CD1c-positive myeloid dendritic cell (primary cell): ENCODE measurements at regions not wholly inside any gene's neighbourhood (a gene's known extent, or its start where the extent isn't known, plus 50 kb on each side); places are given as distances from the start of the nearest gene placed in this dataset.

Experiments used
- DNase-seq: peaks from one replicate; pipeline ENCODE4 v3.0.0-alpha.2; 2016; ENCODE audit errors: extremely low spot score

DNA sequence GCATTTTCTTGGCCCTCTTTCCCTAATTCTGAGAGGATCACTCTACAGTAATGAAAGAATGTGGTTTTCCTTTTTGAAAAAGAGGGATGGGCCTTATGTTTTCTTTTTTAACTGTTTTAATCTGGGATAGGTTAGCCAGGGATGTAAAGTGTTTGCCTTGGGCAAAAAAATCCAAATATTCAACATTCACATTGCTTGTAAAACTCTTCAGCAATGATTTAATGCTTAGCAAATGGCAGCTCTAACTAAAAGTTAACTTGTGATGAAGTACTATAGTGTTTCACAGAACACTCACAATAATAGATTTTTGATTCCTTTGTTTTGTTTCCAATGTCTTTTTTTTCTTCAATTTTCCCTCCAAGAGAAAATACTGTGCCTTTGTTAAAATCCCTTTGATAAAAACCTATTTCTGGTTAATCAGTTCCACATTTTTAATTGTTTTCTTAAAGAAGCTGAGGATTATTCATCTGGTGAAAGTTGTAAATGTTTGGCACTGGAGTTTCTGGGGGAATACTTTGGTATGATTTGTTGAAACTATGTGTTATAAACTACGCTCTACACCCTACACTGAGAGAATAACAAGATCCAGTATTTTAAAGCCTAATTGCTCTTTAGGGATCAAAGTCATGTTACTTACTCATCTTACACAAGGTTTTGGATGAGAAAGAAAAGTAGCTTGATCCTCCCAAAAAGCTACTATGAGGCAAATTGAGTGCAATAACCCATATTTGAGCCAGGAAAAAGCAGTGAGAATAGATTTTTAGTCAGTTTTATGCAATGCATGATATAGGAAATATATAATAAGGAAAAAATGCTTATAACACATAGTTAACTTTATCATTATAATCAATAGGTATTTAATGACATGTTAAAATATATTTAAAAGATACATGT is 335.8 kb downstream of the EPHA7 start:
- DNase-seq: no peak

DNA sequence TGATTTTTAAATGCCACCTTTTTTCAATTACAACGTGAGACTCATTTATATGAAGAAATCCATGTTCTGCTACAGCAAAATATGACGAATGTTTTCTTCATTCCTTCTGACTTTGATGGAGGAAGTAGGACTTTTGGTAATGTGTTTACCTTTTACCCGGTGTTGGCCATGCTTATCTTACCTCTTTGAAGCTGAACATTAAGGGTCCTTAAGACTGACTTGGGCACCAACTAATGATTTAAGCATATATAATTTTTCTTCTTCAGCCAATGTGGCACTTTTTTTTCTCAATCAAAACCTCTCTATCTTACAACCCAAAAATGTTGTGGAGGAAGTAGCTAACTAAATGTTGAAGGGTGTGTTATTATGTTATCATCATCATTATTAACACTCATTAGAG is 337.5 kb downstream of the EPHA7 start:
- DNase-seq: no peak

DNA sequence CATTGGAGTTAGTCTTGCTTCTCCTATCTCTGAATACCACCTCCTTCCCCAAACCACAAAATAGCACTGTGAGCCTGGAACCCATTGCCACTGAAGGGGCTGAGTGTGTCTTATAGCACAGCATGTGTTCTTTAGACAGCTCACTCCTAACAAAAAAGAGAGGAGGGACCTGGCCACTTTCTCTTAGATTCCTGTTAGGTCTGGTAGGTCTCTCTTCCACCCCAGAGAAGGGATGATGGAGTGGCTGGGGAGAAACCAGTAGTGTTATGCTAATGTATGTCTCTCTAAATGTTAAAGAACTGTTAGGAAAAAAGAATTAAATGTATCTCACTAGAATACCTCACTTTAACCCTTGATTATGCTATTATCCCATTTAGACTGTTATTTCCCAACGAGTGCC is 340.3 kb downstream of the EPHA7 start:
- DNase-seq: no peak

DNA sequence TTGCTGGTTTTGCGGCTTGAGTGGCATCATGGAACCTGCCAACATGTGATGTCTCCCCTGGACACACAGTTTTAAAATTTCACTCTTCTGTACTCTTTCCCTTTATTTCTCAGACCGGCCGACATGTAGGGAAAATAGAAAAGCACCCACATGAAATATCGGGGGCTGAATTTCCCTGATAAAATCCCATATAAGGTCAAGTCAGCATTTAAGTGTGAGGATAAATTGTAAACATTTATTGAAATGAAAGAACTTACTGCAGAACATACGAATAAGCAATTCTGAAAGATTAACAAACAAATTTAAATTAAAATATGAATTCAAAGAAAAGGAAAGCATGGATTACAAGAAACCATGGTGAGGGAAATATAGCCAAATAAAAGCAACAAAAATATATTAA is 345.5 kb downstream of the EPHA7 start:
- DNase-seq: no peak

GRCh38 chr6:93069856-93070255 is 349.5 kb downstream of the EPHA7 start:
- no peak for DNase-seq

DNA sequence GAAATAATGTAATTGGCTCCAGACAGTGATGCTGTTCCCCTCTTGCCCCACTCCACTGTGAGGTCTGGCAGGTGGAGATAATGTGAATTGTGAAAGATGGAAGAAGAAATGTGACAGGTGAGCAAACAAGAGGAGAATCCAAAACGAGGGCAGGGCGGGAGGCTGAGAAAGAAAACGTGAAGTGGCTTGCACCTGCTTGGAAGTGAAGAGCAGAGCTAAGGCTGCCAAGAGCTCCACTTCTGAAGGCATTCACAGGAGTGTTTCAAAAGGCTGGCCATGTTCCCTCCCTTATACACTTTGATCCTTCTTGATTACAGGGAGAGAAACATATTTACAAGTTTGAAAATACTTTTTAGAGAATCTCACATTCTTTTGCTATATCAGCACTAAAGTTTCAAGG is 359.4 kb downstream of the EPHA7 start:
- DNase-seq: no peak

- DNase-seq: no peak
Measured at GRCh38 chr6:93057584-93057983, 361.8 kb downstream of the EPHA7 start.

- DNase-seq: no peak
Measured at GRCh38 chr6:93048381-93048780, 371.0 kb downstream of the EPHA7 start.

- DNase-seq: no peak
Measured at GRCh38 chr6:93047033-93047432, 372.3 kb downstream of the EPHA7 start.

DNA sequence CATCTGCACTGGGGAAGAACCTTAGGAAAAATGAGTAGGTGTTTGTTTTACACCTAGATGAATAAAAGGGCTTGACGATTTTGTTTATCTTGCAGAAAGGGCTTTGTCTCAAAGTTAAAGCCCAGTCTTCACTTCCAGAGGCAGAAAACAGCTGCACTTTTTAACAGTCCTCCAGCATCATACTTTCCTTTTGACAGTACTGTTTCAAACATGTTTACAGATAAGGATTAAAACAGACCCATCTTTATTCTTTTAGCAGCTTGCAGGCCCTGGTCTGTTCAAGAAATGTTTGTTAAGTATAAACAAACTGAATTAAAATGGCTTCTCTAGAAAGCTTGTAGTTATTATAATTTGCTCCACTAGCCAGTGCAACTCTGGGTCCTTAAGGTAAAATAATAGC is 374.2 kb downstream of the EPHA7 start:
- no peak for DNase-seq

DNA sequence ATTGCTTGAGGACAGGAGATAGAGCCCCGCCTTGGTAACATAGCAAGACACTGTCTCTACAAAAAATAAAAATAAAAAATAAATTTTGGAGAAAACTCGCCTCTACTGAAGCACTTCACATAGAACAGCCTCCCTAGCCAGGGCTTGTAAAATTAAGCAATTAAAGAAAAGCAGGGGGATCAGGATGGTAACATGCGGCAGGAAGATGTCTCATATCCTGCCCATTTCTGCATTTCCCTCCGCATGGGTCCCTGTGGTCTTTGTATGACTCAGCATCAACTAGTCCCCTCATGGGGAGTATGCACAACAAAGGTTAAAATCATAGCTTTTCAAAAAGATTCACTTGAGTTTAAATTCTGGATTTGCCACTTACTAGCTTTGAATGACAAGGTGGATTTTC is 379.0 kb downstream of the EPHA7 start:
- no peak for DNase-seq

DNA sequence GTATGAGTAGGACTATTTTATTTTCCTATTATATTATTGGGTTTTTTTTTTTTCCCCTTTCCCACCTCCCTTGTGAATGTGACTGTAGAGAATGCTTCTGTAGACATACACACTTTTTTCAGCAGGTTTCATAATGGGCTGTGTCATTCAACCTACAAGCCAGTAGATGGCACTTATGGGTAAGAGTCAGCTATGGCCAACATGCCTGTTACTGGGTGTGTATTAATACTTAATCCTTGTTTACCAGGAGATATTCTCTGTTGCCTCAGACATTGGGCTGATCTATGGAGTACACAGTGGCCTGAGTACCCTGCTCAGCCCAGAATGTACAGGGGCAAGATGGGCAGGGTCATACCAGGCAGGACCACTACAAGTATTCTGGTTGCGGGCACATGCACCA is 382.5 kb downstream of the EPHA7 start:
- DNase-seq: no peak

- DNase-seq: no peak
Measured at GRCh38 chr6:93035756-93036155, 383.6 kb downstream of the EPHA7 start.

DNA sequence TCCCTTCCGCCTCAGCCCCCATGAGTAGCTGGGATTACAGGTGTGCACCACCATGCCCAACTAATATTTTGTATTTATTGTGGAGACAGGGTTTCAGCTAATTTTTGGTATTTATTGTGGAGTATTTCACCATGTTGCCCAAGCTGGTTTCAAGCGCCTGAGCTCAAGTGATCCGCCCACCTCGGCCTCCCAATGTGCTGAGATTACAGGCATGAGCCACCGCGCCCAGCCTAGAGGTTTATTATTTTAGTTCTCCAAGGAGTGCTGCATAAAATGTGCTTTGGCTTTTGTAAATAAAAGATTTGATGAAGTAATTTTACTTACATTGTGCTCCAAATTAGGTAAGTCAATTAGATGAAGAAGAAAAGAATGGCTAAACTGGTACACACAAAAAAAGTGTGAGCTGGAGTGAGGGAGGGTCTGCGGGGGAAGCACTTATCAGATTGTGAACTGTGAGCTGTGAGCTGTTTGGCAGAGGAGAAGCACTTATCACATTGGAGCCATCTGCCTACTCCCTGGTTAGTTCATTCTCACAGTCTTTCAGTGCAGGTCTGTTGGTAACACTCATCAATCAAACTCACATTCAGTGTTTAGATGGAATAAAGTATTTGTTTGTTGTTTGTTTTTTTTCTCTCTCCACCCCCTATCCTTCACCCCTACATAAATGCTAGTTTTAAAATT is 398.0 kb downstream of the EPHA7 start:
- no peak for DNase-seq

- no peak for DNase-seq
Measured at GRCh38 chr6:93017626-93018025, 401.7 kb downstream of the EPHA7 start.

GRCh38 chr6:93017213-93017612 is 402.1 kb downstream of the EPHA7 start:
- no peak for DNase-seq

- DNase-seq: no peak
Measured at GRCh38 chr6:93013054-93013453, 406.3 kb downstream of the EPHA7 start.

DNA sequence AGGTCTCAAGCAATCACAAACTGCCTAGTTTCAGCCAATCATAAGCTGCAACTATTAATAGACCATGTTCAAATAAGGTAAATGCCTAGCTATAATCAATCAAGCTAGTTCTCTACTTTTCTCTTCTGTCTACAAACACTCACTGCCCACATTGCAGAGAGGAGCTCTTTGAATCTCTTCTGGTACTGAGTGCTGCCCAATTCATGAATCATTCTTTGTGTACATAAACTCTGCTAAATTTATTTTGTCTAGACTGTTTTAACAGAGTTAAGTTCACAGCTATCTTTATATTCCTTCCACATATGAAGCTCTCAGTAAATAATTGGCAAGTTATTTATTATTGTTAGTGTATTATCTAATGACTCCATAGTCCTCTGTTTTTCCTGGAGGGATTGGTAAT is 411.0 kb downstream of the EPHA7 start:
- no peak for DNase-seq

- no peak for DNase-seq
Measured at GRCh38 chr6:92989656-92990055, 429.7 kb downstream of the EPHA7 start.

DNA sequence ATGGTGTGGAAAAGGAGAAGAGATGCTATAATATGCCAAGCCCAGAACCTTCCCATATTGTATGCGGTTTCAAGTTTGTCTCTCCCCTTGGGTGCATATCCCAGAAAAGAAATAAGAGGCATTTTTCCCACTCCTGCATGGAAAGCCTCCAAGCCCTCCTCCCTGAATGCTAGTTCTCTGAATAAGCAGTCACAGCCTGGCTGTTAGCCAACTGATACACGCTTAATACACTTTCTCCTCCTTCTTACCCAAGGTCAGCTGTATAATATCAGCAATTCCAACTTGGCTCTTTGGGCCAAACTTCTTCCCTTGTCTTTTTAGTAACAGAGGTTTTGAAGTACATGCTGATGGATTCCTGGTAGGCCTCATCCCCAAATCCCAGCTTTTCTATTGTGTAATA is 440.1 kb downstream of the EPHA7 start:
- DNase-seq: no peak

DNA sequence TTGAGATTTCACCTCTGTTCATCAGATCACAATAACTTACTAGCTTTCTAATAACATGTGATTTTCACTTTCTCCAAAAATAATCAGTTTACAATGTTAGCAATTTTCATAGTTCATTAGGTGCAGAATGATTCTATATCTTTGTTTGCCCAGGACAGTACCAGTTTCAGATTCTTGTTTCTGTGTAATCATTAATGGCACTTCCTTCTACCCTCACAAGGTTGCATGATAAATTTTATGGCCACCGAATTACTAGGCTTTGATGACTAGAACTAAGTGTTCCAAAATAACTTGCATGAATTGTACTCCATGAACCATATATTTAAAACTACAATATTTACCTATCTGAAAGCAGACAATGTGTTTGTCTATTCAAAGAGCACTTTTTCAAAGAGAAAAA is 442.3 kb downstream of the EPHA7 start:
- DNase-seq: no peak

DNA sequence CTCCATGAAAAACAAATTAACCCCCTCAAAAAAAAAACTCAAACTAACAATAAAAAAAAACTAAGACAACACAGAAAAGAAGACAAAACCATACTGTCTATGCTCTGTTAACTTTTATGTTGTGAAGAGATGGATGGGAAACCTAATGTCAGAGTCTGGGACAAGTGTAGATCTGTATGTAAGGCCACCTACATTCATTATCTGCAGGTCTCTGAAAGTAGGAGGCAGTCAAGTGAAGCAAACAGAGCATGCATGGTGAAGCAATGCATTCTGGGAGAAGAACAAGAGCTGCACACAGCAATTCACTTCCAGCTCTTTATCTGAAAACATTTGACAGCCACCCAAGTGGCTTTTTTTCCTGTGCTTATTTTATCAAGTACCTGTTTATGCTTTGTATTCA is 452.0 kb downstream of the EPHA7 start:
- no peak for DNase-seq

- DNase-seq: no peak
Measured at GRCh38 chr6:92962846-92963245, 456.5 kb downstream of the EPHA7 start.
